H9 (cell line): ENCODE measurements at regions not wholly inside any gene's neighbourhood (a gene's known extent, or its start where the extent isn't known, plus 50 kb on each side); places are given as distances from the start of the nearest gene placed in this dataset.

Experiments used
- DNase-seq: peaks from one replicate; pipeline ENCODE4 v3.0.0-alpha.2; 2017
- H2AFZ ChIP-seq: one replicate; pipeline ENCODE4 v1.6.1; 2013; ENCODE audit warnings: mild to moderate bottlenecking, low read length, control low read depth, moderate library complexity
- H2AK5ac ChIP-seq: 2 replicates; pipeline ENCODE4 v1.6.1; 2013; ENCODE audit warnings: low read length, control low read depth, mixed read lengths; ENCODE audit not compliant: insufficient read length
- H2BK120ac ChIP-seq: one replicate; pipeline ENCODE4 v1.6.1; 2013; ENCODE audit warnings: low read depth, mild to moderate bottlenecking, low read length, control low read depth, inconsistent platforms; ENCODE audit not compliant: poor library complexity, severe bottlenecking
- H2BK12ac ChIP-seq: 2 replicates; pipeline ENCODE4 v1.6.1; 2013; ENCODE audit warnings: low read length, control low read depth, mixed read lengths, low read depth; ENCODE audit not compliant: insufficient read length
- H2BK15ac ChIP-seq: 2 replicates; pipeline ENCODE4 v1.6.1; 2013; ENCODE audit warnings: low read depth, low read length, control low read depth
- H2BK20ac ChIP-seq: one replicate; pipeline ENCODE4 v1.6.1; 2013; ENCODE audit warnings: low read depth, mild to moderate bottlenecking, low read length, control low read depth, inconsistent platforms; ENCODE audit not compliant: poor library complexity, severe bottlenecking
- H2BK5ac ChIP-seq: 2 replicates; pipeline ENCODE4 v1.6.1; 2013; ENCODE audit warnings: low read length, control low read depth, mixed read lengths; ENCODE audit not compliant: insufficient read length
- H3K14ac ChIP-seq: 2 replicates; pipeline ENCODE4 v1.6.1; 2013; ENCODE audit warnings: low read length, control low read depth; ENCODE audit not compliant: insufficient read depth
- H3K18ac ChIP-seq: 2 replicates; pipeline ENCODE4 v1.6.1; 2013; ENCODE audit warnings: low read depth, mild to moderate bottlenecking, mixed read lengths, low read length, control low read depth; ENCODE audit not compliant: insufficient read length
- H3K23ac ChIP-seq: 2 replicates; pipeline ENCODE4 v1.6.1; 2013; ENCODE audit warnings: low read length, control low read depth, mixed read lengths, low read depth; ENCODE audit not compliant: insufficient read length
- H3K23me2 ChIP-seq: 2 replicates; pipeline ENCODE4 v1.6.1; 2013; ENCODE audit warnings: low read depth, mild to moderate bottlenecking, mixed read lengths, low read length, control low read depth; ENCODE audit not compliant: insufficient read length, poor library complexity, severe bottlenecking
- H3K27ac ChIP-seq: 2 replicates; pipeline ENCODE4 v1.5.1; 2013; ENCODE audit warnings: low read length, control low read depth, mixed read lengths, low read depth; ENCODE audit not compliant: insufficient read length
- H3K27me3 ChIP-seq: 2 replicates; pipeline ENCODE4 v1.6.1; 2013; ENCODE audit warnings: low read length, control low read depth, inconsistent platforms; ENCODE audit not compliant: insufficient read depth
- H3K4ac ChIP-seq: 2 replicates; pipeline ENCODE4 v1.6.1; 2013; ENCODE audit warnings: low read depth, mild to moderate bottlenecking, control low read depth, inconsistent platforms, low read length, moderate library complexity
- H3K4me1 ChIP-seq: 2 replicates; pipeline ENCODE4 v1.6.1; 2013; ENCODE audit warnings: low read length, control low read depth, inconsistent platforms; ENCODE audit not compliant: insufficient read depth
- H3K4me2 ChIP-seq: 2 replicates; pipeline ENCODE4 v1.6.1; 2013; ENCODE audit warnings: low read length, control low read depth, mixed read lengths; ENCODE audit not compliant: insufficient read length, insufficient read depth
- H3K56ac ChIP-seq: 2 replicates; pipeline ENCODE4 v1.6.1; 2013; ENCODE audit warnings: low read depth, mild to moderate bottlenecking, mixed read lengths, low read length, control low read depth; ENCODE audit not compliant: insufficient read length
- H3K79me1 ChIP-seq: 2 replicates; pipeline ENCODE4 v1.6.1; 2013; ENCODE audit warnings: low read depth, mild to moderate bottlenecking, moderate library complexity, low read length, control low read depth, inconsistent platforms; ENCODE audit not compliant: insufficient read depth, poor library complexity, severe bottlenecking
- H3K79me2 ChIP-seq: 2 replicates; pipeline ENCODE4 v1.6.1; 2013; ENCODE audit warnings: low read length, control low read depth, inconsistent platforms; ENCODE audit not compliant: insufficient read depth
- H3K9ac ChIP-seq: 2 replicates; pipeline ENCODE4 v1.6.1; 2013; ENCODE audit warnings: low read length, control low read depth, mixed read lengths; ENCODE audit not compliant: insufficient read length; ENCODE audit errors: extremely low read depth
- H3K9me3 ChIP-seq: one replicate; pipeline ENCODE4 v1.6.1; 2013; ENCODE audit warnings: low read depth, low read length, inconsistent platforms; ENCODE audit not compliant: control insufficient read depth
- H3T11ph ChIP-seq: one replicate; pipeline ENCODE4 v1.6.1; 2013; ENCODE audit warnings: mild to moderate bottlenecking, low read length, control low read depth, inconsistent platforms
- H4K20me1 ChIP-seq: one replicate; pipeline ENCODE4 v1.6.1; 2013; ENCODE audit not compliant: control insufficient read depth, insufficient read length, insufficient read depth
- H4K5ac ChIP-seq: 2 replicates; pipeline ENCODE4 v1.6.1; 2013; ENCODE audit warnings: low read depth, mild to moderate bottlenecking, mixed read lengths, low read length, control low read depth; ENCODE audit not compliant: insufficient read length
- H4K8ac ChIP-seq: replicated peaks from 2 replicates; pipeline ENCODE4 v1.6.1; 2013; ENCODE audit warnings: low read length, control low read depth, mixed read lengths, low read depth; ENCODE audit not compliant: insufficient read length
- H4K91ac ChIP-seq: 2 replicates; pipeline ENCODE4 v1.6.1; 2013; ENCODE audit warnings: low read depth, mild to moderate bottlenecking, moderate library complexity, mixed read lengths, low read length, control low read depth; ENCODE audit not compliant: insufficient read length
- H3K27ac Mint-ChIP-seq, 3 experiments: 2 replicates in 2 of 3; 3 replicates in 1 of 3; pipeline ENCODE4 v1.8.0; 2020 to 2021; ENCODE audit warnings: mixed read lengths in 3 of 3, mild to moderate bottlenecking in 1 of 3, moderate library complexity in 1 of 3
- H3K27me3 Mint-ChIP-seq: 2 replicates; pipeline ENCODE4 v1.8.0; 2021; ENCODE audit warnings: low read depth, mild to moderate bottlenecking, moderate library complexity, mixed read lengths
- H3K36me3 Mint-ChIP-seq, 3 experiments: 2 replicates in 2 of 3; 3 replicates in 1 of 3; pipeline ENCODE4 v1.8.0; 2020 to 2021; ENCODE audit warnings: low read depth in 3 of 3, mixed read lengths in 3 of 3; ENCODE audit not compliant: insufficient read depth in 1 of 3
- H3K4me1 Mint-ChIP-seq, 2 experiments: 2 replicates each; pipeline ENCODE4 v1.8.0; 2020; ENCODE audit warnings: mixed read lengths in 2 of 2
- H3K4me3 Mint-ChIP-seq, 2 experiments: 2 replicates in 1 of 2; 3 replicates in 1 of 2; pipeline ENCODE4 v1.8.0; 2020 to 2021; ENCODE audit warnings: mild to moderate bottlenecking in 2 of 2, mixed read lengths in 2 of 2, moderate library complexity in 1 of 2
- H3K9me3 Mint-ChIP-seq, 2 experiments: 2 replicates in 1 of 2; 3 replicates in 1 of 2; pipeline ENCODE4 v1.8.0; 2020; ENCODE audit warnings: mild to moderate bottlenecking in 2 of 2, mixed read lengths in 2 of 2, moderate library complexity in 1 of 2
- CTCF ChIP-seq: fragments of 200-600 bp; sonication (generic); conservative IDR thresholded peaks from 3 replicates; pipeline ENCODE4 v1.8.0; 2021; ENCODE audit warnings: antibody characterized with exemption, mild to moderate bottlenecking
- WGBS: extraction: QIAGEN DNeasy Blood & Tissue Kit; methylation state at CpG from one replicate; pipeline ENCODE4 v1.1.7; 2013; ENCODE audit warnings: missing lambda C conversion rate, low lambda C conversion rate, mixed read lengths; ENCODE audit not compliant: insufficient read length; ENCODE audit errors: extremely low coverage; 5-methylcytosine and 5-hydroxymethylcytosine counted together

- Histone ChIP-seq H2BK5ac (no peak overlapping the region), H3K14ac (no peak overlapping the region), H3K23me2 (no peaks in the 10 kb centered on the region), H3K27me3 (no peaks in the 10 kb centered on the region), H2AFZ (no peak overlapping the region), H3K4me2 (no peak overlapping the region), H2BK120ac (no peak overlapping the region), H2BK12ac (no peak overlapping the region), H3K18ac (no peak overlapping the region), H3K9me3 (no peaks in the 10 kb centered on the region), H3T11ph (no peak overlapping the region), H3K4me1 (no peaks in the 10 kb centered on the region), H3K23ac (no peak overlapping the region), H4K91ac (no peak overlapping the region), H3K79me2 (no peaks in the 10 kb centered on the region), H3K9ac (no peak overlapping the region), H3K56ac (no peak overlapping the region), H4K8ac (no peak overlapping the region), H2AK5ac (no peak overlapping the region), H3K4ac (no peak overlapping the region), H2BK20ac (no peak overlapping the region), H2BK15ac (no peak overlapping the region), H3K27ac (no peak overlapping the region), H4K20me1 (no peaks in the 10 kb centered on the region), H4K5ac (no peak overlapping the region), H3K79me1 (no peaks in the 10 kb centered on the region)
- no peak overlapping the region for H3K4me3 Mint-ChIP-seq
- H3K4me1 Mint-ChIP-seq = no peaks in the 10 kb centered on the region
- no peaks in the 10 kb centered on the region for H3K27me3 Mint-ChIP-seq
- H3K36me3 Mint-ChIP-seq = no peaks in the 10 kb centered on the region
- H3K9me3 Mint-ChIP-seq = no peaks in the 10 kb centered on the region
- no CpG with 5 or more reads among the region's 1 CpG for WGBS
- DNase-seq = no peak
- no peak overlapping the region for H3K27ac Mint-ChIP-seq
- no peak for TF ChIP-seq CTCF
Measured at GRCh38 chr7:112603673-112604072, 122.9 kb downstream of the LSMEM1 start.
